ENCODE measurements at regions not wholly inside any gene's neighbourhood (a gene's known extent, or its start where the extent isn't known, plus 50 kb on each side); places are given as distances from the start of the nearest gene placed in this dataset.

DNA sequence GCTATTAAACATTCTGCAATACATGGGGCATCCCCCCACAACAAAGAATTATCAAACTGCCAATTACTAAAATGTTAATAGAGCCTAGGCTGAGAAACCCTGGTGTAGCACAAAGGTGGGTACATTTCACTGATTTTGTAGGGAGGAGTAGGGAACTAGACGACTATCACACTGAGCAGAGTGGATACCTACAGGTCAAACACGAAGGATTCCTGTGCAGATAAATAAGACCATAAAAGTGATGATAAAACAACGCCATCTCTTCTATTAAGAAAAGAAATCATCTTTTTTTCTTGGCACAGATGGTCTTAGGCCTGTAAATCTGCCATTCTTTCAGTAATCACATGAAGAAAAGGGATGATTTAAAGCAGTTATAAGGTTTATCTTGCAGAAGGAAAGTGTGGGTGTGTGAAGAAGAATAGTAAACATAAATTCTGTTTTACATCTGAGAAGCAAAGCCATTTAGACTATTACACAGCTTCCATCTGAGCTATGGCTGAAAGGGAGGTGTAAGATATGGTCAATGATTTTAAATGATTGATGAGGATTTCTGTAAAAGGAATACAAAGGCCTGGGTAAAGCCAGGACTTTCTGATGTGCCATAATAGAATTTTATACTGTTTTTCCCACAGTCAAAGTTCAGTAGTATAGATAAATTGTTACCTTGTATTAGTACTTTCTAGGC is 429.4 kb upstream of the GOT2 start:
- BruUV-seq (replicated peaks): no TSS peak
- TF ChIP-seq JUND (IDR thresholded peaks at IDR 0.05; ENCODE audit: low read depth, low read length) (no peak), SUZ12 (IDR thresholded peaks at IDR 0.05; ENCODE audit: unreplicated experiment) (no peak), BACH1 (IDR thresholded peaks at IDR 0.05; ENCODE audit: borderline replicate concordance) (no peak), KDM1A (IDR thresholded peaks at IDR 0.05; ENCODE audit: borderline replicate concordance) (no peak), TARDBP (IDR thresholded peaks at IDR 0.05; ENCODE audit: borderline replicate concordance) (no peak), CEBPB (IDR thresholded peaks at IDR 0.05; ENCODE audit: borderline replicate concordance in 1 of 2, low read depth in 2 of 2, low read length in 2 of 2) (no peak), IRF4 (IDR thresholded peaks at IDR 0.05; ENCODE audit: low read depth, low read length) (no peak), SREBF1 (IDR thresholded peaks at IDR 0.05; ENCODE audit: low read length) (no peak), EP300 (IDR thresholded peaks at IDR 0.05; ENCODE audit: borderline replicate concordance in 1 of 2, control insufficient read depth in 1 of 2, low read depth in 2 of 2, low read length in 2 of 2) (no peak), SUPT20H (IDR thresholded peaks at IDR 0.05; ENCODE audit: borderline replicate concordance, control insufficient read depth, low read depth, low read length) (no peak), ZNF24 (IDR thresholded peaks at IDR 0.05) (no peak), SMAD1 (IDR thresholded peaks at IDR 0.05; ENCODE audit: low read depth, partially characterized antibody) (no peak), KAT2A (conservative IDR thresholded peaks at IDR 0.05; ENCODE audit: control insufficient read depth, low read depth, low read length) (no peak)
- TF ChIP-seq, protein P1, sequence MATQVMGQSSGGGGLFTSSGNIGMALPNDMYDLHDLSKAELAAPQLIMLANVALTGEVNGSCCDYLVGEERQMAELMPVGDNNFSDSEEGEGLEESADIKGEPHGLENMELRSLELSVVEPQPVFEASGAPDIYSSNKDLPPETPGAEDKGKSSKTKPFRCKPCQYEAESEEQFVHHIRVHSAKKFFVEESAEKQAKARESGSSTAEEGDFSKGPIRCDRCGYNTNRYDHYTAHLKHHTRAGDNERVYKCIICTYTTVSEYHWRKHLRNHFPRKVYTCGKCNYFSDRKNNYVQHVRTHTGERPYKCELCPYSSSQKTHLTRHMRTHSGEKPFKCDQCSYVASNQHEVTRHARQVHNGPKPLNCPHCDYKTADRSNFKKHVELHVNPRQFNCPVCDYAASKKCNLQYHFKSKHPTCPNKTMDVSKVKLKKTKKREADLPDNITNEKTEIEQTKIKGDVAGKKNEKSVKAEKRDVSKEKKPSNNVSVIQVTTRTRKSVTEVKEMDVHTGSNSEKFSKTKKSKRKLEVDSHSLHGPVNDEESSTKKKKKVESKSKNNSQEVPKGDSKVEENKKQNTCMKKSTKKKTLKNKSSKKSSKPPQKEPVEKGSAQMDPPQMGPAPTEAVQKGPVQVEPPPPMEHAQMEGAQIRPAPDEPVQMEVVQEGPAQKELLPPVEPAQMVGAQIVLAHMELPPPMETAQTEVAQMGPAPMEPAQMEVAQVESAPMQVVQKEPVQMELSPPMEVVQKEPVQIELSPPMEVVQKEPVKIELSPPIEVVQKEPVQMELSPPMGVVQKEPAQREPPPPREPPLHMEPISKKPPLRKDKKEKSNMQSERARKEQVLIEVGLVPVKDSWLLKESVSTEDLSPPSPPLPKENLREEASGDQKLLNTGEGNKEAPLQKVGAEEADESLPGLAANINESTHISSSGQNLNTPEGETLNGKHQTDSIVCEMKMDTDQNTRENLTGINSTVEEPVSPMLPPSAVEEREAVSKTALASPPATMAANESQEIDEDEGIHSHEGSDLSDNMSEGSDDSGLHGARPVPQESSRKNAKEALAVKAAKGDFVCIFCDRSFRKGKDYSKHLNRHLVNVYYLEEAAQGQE (IDR thresholded peaks at IDR 0.05; ENCODE audit: low read depth, low read length): no peak
- TF ChIP-seq, protein P2, sequence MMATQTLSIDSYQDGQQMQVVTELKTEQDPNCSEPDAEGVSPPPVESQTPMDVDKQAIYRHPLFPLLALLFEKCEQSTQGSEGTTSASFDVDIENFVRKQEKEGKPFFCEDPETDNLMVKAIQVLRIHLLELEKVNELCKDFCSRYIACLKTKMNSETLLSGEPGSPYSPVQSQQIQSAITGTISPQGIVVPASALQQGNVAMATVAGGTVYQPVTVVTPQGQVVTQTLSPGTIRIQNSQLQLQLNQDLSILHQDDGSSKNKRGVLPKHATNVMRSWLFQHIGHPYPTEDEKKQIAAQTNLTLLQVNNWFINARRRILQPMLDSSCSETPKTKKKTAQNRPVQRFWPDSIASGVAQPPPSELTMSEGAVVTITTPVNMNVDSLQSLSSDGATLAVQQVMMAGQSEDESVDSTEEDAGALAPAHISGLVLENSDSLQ (IDR thresholded peaks at IDR 0.05): no peak
- Histone ChIP-seq H2AFZ (ENCODE audit: control insufficient read depth, low read depth, low read length) (no peak overlapping the region), H3K9me3 (replicated peaks; ENCODE audit: control insufficient read depth, insufficient read depth, low read length) (no peaks in the 10 kb centered on the region), H4K20me1 (ENCODE audit: control insufficient read depth, insufficient read depth) (no peaks in the 10 kb centered on the region), H3K36me3 (ENCODE audit: control insufficient read depth in 2 of 2, insufficient read depth in 2 of 2, low read length in 1 of 2) (no peaks in the 10 kb centered on the region), H3K4me2 (ENCODE audit: control insufficient read depth, insufficient read depth) (no peak overlapping the region), H3K79me2 (ENCODE audit: control insufficient read depth, insufficient read depth, low read length) (no peaks in the 10 kb centered on the region), H3K27me3 (replicated peaks in 1 of 2; ENCODE audit: control insufficient read depth in 2 of 2, insufficient read depth in 2 of 2, low read length in 1 of 2) (no peaks in the 10 kb centered on the region), H3K4me3 (no peak overlapping the region), H3K9ac (ENCODE audit: control insufficient read depth, insufficient read depth, low read length) (no peak overlapping the region), H3K27ac (ENCODE audit: control insufficient read depth, insufficient read depth) (no peak overlapping the region), H3K4me1 (ENCODE audit: control insufficient read depth, insufficient read depth, low read length) (no peaks in the 10 kb centered on the region)
- intact Hi-C loops (cut with micrococcal nuclease; ENCODE audit: unreplicated experiment): no loop called here
- RAD21 ChIA-PET (ENCODE audit: unreplicated experiment): no interaction called here
- no peak for ATAC-seq
- no peak for DNase-seq (ENCODE audit: low read depth, low spot score)
- SMC1A ChIA-PET (ENCODE audit: uncharacterized antibody, unreplicated experiment): interaction anchor here (1.2 kb wide), 2 partner anchors 9 kb away, joined by 3 read pairs; no protein-coding TSS in a partner anchor
- CTCF ChIA-PET: no interaction called here
- in situ Hi-C loops (cut with MboI): no loop called here
- WGBS (ENCODE audit: insufficient coverage, insufficient replicate concordance, low lambda C conversion rate, missing lambda C conversion rate): 0% methylated on average over 3 of the region's 3 CpGs
- POLR2A ChIA-PET: no interaction called here
- FAIRE-seq: no peak
